HG03378 (cell line): ENCODE measurements at regions not wholly inside any gene's neighbourhood (a gene's known extent, or its start where the extent isn't known, plus 50 kb on each side); places are given as distances from the start of the nearest gene placed in this dataset.

Source experiments
- ATAC-seq: cut with Tn5 transposase; IDR thresholded peaks from one replicate; pipeline ENCODE4 v1.9.1; 2021; ENCODE audit warnings: mild to moderate bottlenecking, moderate library complexity; ENCODE audit not compliant: unreplicated experiment

DNA sequence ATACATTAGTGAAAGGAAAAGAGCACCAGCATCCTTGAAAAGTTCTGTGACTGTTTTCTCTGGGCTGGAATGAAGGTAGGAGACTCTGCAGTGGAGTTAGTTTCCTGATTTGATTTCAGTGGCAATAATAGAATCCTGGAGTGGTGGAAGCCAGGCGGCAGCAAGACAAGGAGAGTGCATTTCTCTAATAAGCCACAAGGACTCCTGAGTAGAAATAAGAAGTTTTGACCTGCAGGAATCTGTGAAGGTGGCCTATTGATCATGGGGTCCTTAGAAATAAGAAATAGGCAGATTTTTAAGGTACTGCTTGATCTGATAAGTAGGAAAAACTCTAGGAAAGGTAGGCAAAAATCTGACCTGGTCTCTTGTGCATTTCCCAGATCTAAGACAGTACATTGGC, 68.4 kb upstream of the ELOVL5 start:
- ATAC-seq = no peak

DNA sequence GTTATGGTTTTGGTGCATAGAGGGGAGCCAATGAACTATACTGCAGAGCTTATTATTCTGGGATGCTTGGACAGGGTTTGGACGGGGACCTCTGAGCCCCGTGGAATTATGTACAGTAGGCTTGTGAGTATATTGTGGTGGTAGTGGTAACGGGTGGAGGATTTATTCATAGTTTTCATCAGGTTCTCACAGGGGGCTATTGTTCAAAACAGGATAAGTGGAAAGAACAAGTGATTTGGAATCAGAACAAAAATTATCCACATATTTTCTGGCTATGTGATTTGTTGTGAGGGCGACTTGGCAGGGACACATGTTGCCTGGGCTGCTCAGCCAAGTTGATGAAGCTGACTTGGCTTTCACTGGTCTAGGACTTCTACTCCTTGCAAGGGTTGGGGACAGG, 64.6 kb upstream of the ELOVL5 start:
- no peak for ATAC-seq

DNA sequence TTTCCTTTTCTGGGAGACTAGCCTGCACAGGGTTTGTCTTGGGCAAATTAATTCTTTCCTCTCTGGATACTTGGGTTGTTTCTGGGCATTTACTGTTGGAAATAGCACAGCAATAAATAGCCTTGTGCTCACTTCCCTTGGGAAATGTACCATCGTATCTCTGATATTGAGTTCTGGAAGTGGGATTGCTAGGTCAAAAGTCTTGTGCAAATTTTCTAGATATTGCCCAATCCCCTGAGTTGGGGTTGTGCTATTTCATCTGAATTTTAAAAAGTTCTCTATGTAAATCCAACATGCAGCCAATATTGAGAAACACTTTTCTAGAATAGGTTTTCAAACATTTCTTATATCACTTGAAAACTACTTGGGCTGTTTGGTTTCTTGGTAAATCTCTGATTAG, 64.0 kb upstream of the ELOVL5 start:
- ATAC-seq = no peak

DNA sequence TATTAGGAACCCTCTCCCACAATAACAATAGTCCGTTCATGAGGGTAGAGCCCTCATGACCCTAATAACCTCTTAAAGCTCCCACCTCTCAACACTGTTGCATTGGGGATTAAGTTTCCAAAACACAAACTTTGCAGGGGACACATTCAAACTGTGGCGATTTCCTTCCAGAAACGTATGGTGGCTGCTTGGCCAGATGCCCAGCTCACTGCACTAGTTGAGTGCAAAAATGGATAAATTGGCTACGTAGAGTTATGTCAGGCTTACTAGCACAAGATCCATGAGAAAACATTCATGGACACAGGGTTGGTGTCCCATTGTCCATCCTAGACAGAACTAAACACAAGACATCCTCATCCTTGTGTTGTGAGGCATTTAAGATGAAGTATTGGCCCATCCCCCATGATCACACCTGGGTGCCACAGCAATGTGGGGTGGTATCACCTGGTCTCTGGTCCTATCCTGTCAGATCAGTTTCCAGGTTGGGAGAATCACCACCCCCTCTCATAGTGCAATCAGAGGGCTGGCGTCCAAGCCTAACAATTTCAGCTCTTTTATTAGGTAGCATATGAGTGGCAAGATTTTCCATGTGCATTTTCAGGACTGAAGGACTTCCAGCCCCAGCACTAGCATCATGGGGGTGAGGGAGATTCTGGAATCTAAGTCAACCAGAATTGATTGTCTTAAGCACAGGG, 63.4 kb upstream of the ELOVL5 start:
- ATAC-seq = no peak

DNA sequence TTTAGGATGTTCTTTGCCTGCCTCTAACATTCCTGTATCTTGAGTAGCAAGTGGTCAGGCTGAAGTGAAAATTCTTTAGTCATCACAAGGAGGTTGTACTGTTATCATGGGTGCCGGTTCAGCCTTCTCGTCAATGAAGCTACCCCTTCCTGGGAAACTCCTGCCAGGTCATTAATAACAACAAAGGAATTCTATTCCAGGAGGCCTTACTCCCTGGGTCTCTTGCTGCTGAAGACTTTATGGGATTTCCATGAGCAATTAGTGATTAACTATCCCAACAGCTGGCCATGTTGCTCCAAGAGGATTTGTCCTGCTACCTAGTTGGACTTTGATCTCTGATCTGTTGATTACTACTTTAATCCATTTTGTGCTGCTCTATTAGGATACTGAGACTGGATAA, 62.7 kb upstream of the ELOVL5 start:
- ATAC-seq = no peak

DNA sequence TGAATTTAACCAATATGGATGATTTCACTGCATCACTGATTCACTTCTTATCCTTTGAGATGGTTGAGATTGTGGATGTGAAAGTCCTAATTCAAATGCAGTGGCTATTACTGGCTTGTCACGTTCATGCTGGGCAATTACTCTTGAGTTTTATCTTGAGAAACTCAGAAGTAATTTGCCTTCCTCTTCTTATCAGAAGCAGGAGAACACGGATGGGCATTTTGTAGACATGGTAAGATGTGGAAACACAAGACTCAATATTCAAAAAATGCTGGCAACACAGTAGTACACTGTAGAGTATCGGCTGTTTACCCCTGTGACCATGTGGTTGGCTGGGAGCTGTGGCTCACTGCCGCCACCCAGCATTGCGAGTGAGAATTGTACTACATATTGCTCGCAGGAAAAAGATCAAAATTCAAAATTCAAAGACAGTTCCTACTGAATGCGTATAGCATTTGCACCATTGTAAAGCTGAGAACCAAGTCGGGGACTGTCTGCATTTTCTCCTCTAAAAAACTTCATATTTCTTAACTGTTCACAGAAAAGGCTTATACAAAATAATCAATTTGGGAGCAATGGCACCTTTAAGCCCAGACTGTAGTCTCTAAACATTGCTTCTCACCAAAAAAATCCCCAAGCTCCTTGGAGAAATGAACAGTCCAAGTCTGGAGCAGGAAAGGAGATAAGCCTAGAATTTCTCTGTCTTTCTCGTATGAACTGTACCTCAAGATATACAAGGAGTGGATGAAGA, 61.9 kb upstream of the ELOVL5 start:
- ATAC-seq = peak; percentile 95

DNA sequence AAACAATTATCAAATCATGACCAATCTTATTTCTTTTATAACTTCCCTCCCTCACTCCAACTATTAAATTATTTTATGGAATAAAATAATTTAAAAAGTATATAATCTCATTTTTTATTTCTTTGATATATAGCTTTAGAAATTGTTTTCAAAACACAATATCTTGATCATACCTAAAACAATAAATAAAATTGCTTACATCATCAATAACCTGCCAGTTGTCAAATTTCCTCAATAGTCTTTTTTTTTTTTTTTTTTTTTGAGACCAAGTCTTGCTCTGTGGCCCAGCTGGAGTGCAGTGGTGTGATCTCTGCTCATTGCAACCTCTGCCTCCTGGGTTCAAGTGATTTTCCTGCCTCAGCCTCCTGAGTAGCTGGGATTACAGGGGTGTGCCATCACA, 60.1 kb upstream of the ELOVL5 start:
- no peak for ATAC-seq

DNA sequence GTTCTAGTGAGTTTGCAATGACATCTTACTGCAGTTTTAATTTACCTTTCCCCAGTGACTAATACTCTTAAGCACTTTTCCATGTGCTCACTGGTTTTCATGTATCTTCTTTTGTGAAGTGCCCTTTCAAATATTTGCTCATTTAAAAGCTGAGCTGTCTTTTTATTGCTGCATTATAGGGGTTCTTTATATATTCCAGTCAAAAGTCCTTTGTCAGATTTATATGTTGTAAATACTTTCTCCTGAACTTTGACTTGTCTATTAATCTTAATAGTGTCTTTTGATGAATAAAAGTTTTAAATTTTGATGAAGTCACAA, 50.2 kb upstream of the ELOVL5 start:
- ATAC-seq = no peak

DNA sequence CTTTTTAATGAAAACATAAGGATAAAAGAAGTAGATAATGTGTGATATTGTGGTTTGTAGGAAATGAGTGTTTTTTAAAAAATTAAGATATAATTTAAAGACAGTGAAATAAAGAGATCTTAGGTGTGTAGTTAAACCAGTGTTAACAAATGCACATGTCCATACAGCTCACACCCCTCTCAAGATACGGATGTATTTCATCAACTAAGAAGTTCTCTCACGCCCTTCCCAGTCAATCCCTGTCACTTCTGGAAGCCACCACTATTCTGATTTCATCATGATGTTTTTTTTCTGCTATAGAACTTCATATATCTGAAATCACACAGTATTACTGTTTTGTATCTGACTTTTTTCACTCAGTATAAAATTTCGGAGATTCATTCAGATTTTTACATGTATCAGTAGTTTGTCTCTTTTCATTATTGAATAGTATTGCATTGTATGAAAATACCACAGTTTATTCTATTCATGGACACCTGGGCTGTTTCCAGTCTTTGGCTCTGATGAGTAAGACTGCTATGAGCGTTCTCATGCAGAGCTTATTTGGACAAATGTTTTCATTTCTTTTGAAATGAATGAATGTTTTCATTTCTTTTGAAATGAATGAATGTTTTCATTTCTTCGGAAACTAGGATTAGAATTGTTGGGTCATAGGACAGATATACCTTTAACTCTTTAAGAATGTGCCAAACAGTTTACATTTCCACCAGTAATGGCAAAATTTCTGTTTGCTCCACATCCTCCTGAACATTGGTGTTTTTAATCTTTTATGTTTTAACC, 49.7 kb upstream of the ELOVL5 start:
- ATAC-seq = no peak
